ENCODE measurements at regions not wholly inside any gene's neighbourhood (a gene's known extent, or its start where the extent isn't known, plus 50 kb on each side); places are given as distances from the start of the nearest gene placed in this dataset.

DNA sequence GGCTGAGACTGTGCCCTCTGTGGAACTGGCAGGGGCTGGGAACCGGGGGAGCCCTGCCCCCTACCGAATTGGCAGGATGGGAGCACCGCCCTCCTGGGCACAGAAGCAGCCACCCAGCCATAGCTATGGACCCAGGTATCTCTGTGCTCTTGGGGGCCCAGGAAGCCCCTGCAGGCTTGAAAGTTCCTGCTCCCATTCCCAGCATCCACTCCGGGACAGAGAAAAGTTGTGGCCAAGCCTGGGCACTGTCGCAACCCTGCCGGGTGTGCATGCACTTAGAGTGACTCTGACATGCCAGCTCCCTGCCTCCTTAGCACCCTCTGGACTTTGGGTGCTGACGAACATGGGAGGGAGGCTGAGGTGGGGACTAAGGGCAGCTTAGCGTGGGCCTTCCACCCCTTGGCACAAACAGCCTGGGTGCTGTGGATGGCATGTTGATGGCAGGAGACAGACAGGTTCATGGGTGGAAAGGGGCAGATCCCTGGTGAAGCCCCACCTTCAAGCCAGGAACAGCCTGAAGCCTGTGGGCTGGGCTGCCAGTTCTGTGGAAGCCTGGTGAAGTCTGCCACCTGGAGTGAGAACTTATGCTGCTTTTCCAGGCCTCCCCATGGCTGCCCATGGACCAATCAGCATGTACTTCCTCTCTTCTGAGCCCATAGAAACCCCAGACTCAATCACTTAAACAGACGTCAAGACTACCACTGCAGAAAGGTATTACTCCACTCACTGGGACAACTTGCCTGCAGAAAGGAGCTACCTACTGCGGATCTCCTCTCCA, 279.0 kb downstream of the ATXN7L3B start:
- POLR2A ChIA-PET, result interaction anchor here (0.6 kb wide), 1 partner anchor 184 kb away, joined by 3 read pairs; no protein-coding TSS in a partner anchor
- Histone ChIP-seq H3K4me1 (ENCODE audit: control insufficient read depth, insufficient read depth, low read length) (no peaks in the 10 kb centered on the region), H3K4me3 (ENCODE audit: low read depth in 2 of 2, low read length in 2 of 2) (no peak overlapping the region), H3K36me3 (ENCODE audit: control insufficient read depth, insufficient read depth, low read length) (no peaks in the 10 kb centered on the region), H3K27ac (ENCODE audit: low read length) (no peak overlapping the region), H3K9me3 (ENCODE audit: control insufficient read depth, insufficient read depth, low read depth, low read length) (no peaks in the 10 kb centered on the region), H3K27me3 (ENCODE audit: control insufficient read depth, insufficient read depth, low read length) (no peaks in the 10 kb centered on the region)
- CTCF ChIA-PET, result no interaction called here
- TF ChIP-seq TCF7L2 (IDR thresholded peaks at IDR 0.05; ENCODE audit: low read depth, low read length), result no peak
- TF ChIP-seq, protein P1, sequence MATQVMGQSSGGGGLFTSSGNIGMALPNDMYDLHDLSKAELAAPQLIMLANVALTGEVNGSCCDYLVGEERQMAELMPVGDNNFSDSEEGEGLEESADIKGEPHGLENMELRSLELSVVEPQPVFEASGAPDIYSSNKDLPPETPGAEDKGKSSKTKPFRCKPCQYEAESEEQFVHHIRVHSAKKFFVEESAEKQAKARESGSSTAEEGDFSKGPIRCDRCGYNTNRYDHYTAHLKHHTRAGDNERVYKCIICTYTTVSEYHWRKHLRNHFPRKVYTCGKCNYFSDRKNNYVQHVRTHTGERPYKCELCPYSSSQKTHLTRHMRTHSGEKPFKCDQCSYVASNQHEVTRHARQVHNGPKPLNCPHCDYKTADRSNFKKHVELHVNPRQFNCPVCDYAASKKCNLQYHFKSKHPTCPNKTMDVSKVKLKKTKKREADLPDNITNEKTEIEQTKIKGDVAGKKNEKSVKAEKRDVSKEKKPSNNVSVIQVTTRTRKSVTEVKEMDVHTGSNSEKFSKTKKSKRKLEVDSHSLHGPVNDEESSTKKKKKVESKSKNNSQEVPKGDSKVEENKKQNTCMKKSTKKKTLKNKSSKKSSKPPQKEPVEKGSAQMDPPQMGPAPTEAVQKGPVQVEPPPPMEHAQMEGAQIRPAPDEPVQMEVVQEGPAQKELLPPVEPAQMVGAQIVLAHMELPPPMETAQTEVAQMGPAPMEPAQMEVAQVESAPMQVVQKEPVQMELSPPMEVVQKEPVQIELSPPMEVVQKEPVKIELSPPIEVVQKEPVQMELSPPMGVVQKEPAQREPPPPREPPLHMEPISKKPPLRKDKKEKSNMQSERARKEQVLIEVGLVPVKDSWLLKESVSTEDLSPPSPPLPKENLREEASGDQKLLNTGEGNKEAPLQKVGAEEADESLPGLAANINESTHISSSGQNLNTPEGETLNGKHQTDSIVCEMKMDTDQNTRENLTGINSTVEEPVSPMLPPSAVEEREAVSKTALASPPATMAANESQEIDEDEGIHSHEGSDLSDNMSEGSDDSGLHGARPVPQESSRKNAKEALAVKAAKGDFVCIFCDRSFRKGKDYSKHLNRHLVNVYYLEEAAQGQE (IDR thresholded peaks at IDR 0.05; ENCODE audit: insufficient read depth in 1 of 2, low read depth in 2 of 2, low read length in 1 of 2), result no peak
- TF ChIP-seq POLR2AphosphoS5 (IDR thresholded peaks at IDR 0.05; ENCODE audit: low read depth, low read length), result no peak
- no peak for TF ChIP-seq SIN3A (IDR thresholded peaks at IDR 0.05; ENCODE audit: borderline replicate concordance, insufficient read depth, low read depth, low read length)
- TF ChIP-seq, protein P2, sequence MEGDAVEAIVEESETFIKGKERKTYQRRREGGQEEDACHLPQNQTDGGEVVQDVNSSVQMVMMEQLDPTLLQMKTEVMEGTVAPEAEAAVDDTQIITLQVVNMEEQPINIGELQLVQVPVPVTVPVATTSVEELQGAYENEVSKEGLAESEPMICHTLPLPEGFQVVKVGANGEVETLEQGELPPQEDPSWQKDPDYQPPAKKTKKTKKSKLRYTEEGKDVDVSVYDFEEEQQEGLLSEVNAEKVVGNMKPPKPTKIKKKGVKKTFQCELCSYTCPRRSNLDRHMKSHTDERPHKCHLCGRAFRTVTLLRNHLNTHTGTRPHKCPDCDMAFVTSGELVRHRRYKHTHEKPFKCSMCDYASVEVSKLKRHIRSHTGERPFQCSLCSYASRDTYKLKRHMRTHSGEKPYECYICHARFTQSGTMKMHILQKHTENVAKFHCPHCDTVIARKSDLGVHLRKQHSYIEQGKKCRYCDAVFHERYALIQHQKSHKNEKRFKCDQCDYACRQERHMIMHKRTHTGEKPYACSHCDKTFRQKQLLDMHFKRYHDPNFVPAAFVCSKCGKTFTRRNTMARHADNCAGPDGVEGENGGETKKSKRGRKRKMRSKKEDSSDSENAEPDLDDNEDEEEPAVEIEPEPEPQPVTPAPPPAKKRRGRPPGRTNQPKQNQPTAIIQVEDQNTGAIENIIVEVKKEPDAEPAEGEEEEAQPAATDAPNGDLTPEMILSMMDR (IDR thresholded peaks at IDR 0.05), result no peak
- ATAC-seq (no peak), DNase-seq (ENCODE audit: low read depth, low spot score) (no peak)
- intact Hi-C loops (cut with micrococcal nuclease; ENCODE audit: unreplicated experiment) (no loop called here), in situ Hi-C loops (cut with HindIII; ENCODE audit: low pct_unique_long_range_greater_than_20kb, low sequenced_read_pairs) (no loop called here)
- no TSS peak for BruUV-seq (replicated peaks)

DNA sequence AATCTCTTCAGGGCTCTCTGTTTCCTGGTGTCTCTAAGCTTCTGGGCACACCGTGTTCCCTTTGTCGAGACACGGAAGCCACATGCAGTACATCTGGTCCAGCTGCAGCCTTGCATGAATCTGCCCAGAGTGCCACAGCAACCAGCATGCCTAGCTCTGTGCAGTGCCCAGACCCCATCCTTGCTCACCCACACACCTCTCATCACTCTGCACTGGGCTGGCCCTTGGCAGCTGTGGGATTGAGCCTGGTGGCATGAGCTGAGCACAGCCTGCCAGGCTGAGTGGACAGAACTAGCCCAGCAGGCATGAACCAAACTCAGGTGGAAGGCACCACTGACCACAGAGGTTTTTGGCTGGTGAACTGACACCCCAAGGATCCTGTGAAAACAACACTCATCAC, 279.9 kb downstream of the ATXN7L3B start:
- Histone ChIP-seq H3K36me3 (ENCODE audit: control insufficient read depth, insufficient read depth, low read length) (no peaks in the 10 kb centered on the region), H3K4me1 (ENCODE audit: control insufficient read depth, insufficient read depth, low read length) (no peaks in the 10 kb centered on the region), H3K27ac (ENCODE audit: low read length) (no peak overlapping the region), H3K9me3 (ENCODE audit: control insufficient read depth, insufficient read depth, low read depth, low read length) (no peaks in the 10 kb centered on the region), H3K27me3 (ENCODE audit: control insufficient read depth, insufficient read depth, low read length) (no peaks in the 10 kb centered on the region), H3K4me3 (ENCODE audit: low read depth in 2 of 2, low read length in 2 of 2) (no peak overlapping the region)
- ChIA-PET CTCF (no interaction called here), POLR2A (no interaction called here)
- DNase-seq (ENCODE audit: low read depth, low spot score) (no peak), ATAC-seq (no peak)
- no TSS peak for BruUV-seq (replicated peaks)
- no peak for TF ChIP-seq SIN3A (IDR thresholded peaks at IDR 0.05; ENCODE audit: borderline replicate concordance, insufficient read depth, low read depth, low read length)
- TF ChIP-seq, protein P2 (IDR thresholded peaks at IDR 0.05), result no peak
- TF ChIP-seq, protein P1 (IDR thresholded peaks at IDR 0.05; ENCODE audit: insufficient read depth in 1 of 2, low read depth in 2 of 2, low read length in 1 of 2), result no peak
- no peak for TF ChIP-seq POLR2AphosphoS5 (IDR thresholded peaks at IDR 0.05; ENCODE audit: low read depth, low read length)
- TF ChIP-seq TCF7L2 (IDR thresholded peaks at IDR 0.05; ENCODE audit: low read depth, low read length), result no peak
- in situ Hi-C loops (cut with HindIII; ENCODE audit: low pct_unique_long_range_greater_than_20kb, low sequenced_read_pairs) (no loop called here), intact Hi-C loops (cut with micrococcal nuclease; ENCODE audit: unreplicated experiment) (no loop called here)
